ENCODE measurements at regions not wholly inside any gene's neighbourhood (a gene's known extent, or its start where the extent isn't known, plus 50 kb on each side); places are given as distances from the start of the nearest gene placed in this dataset.

GRCh38 chr6:870096-870495 lies 177.2 kb upstream of the EXOC2 start:
- DNase-seq (ENCODE audit: low read depth in 1 of 2, low spot score in 1 of 2): no peak
- H3K27me3 ChIP-seq (ENCODE audit: insufficient read depth, poor library complexity, severe bottlenecking): no peaks in the 10 kb centered on the region
- TF ChIP-seq CTCF (IDR thresholded peaks at IDR 0.05; ENCODE audit: insufficient read depth, low read length) (no peak), SPI1 (IDR thresholded peaks at IDR 0.05; ENCODE audit: borderline replicate concordance, low read depth) (no peak), POLR2AphosphoS5 (IDR thresholded peaks at IDR 0.05; ENCODE audit: low read depth) (no peak), GABPA (IDR thresholded peaks at IDR 0.05; ENCODE audit: low read depth) (no peak), REST (IDR thresholded peaks at IDR 0.05; ENCODE audit: insufficient replicate concordance, low read depth) (no peak)
- H3K4me3 ChIP-seq (replicated peaks; ENCODE audit: insufficient read depth, low read length): no peak overlapping the region
- no peak overlapping the region for H3K27ac ChIP-seq (replicated peaks)

- TF ChIP-seq POLR2AphosphoS5 (IDR thresholded peaks at IDR 0.05; ENCODE audit: low read depth): no peak
- TF ChIP-seq CTCF (IDR thresholded peaks at IDR 0.05; ENCODE audit: insufficient read depth, low read length): no peak
- no peak for TF ChIP-seq REST (IDR thresholded peaks at IDR 0.05; ENCODE audit: insufficient replicate concordance, low read depth)
- TF ChIP-seq GABPA (IDR thresholded peaks at IDR 0.05; ENCODE audit: low read depth): no peak
- no peak for TF ChIP-seq SPI1 (IDR thresholded peaks at IDR 0.05; ENCODE audit: borderline replicate concordance, low read depth)
- H3K27me3 ChIP-seq (ENCODE audit: insufficient read depth, poor library complexity, severe bottlenecking): no peaks in the 10 kb centered on the region
- H3K27ac ChIP-seq (replicated peaks): no peak overlapping the region
- no peak for DNase-seq (ENCODE audit: low read depth in 1 of 2, low spot score in 1 of 2)
- no peak overlapping the region for H3K4me3 ChIP-seq (replicated peaks; ENCODE audit: insufficient read depth, low read length)
Observed at GRCh38 chr6:868201-868600, 175.3 kb upstream of the EXOC2 start.

- TF ChIP-seq SPI1 (IDR thresholded peaks at IDR 0.05; ENCODE audit: borderline replicate concordance, low read depth): no peak
- no peak for TF ChIP-seq POLR2AphosphoS5 (IDR thresholded peaks at IDR 0.05; ENCODE audit: low read depth)
- TF ChIP-seq CTCF (IDR thresholded peaks at IDR 0.05; ENCODE audit: insufficient read depth, low read length): no peak
- no peak for TF ChIP-seq GABPA (IDR thresholded peaks at IDR 0.05; ENCODE audit: low read depth)
- no peak for TF ChIP-seq REST (IDR thresholded peaks at IDR 0.05; ENCODE audit: insufficient replicate concordance, low read depth)
- Histone ChIP-seq H3K27ac (replicated peaks) (no peak overlapping the region), H3K27me3 (ENCODE audit: insufficient read depth, poor library complexity, severe bottlenecking) (no peaks in the 10 kb centered on the region), H3K4me3 (replicated peaks; ENCODE audit: insufficient read depth, low read length) (no peak overlapping the region)
- no peak for DNase-seq (ENCODE audit: low read depth in 1 of 2, low spot score in 1 of 2)
Observed at GRCh38 chr6:867378-867777, 174.4 kb upstream of the EXOC2 start.

Measured in HL-60 (cell line).